GM18511 (cell line): ENCODE measurements at regions not wholly inside any gene's neighbourhood (a gene's known extent, or its start where the extent isn't known, plus 50 kb on each side); places are given as distances from the start of the nearest gene placed in this dataset.

Source experiments
- ATAC-seq: cut with Tn5 transposase; IDR thresholded peaks from one replicate; pipeline ENCODE4 v1.9.1; 2021; ENCODE audit warnings: mild to moderate bottlenecking, moderate library complexity; ENCODE audit not compliant: unreplicated experiment

GRCh38 chr18:39039813-39040212, 1474.2 kb upstream of the CELF4 start:
- no peak for ATAC-seq

- no peak for ATAC-seq
Measured at GRCh38 chr18:39037925-39038324, 1472.3 kb upstream of the CELF4 start.

GRCh38 chr18:39033312-39033711, 1467.7 kb upstream of the CELF4 start:
- ATAC-seq, result no peak

- ATAC-seq, result no peak
Measured at GRCh38 chr18:39031647-39032046, 1466.0 kb upstream of the CELF4 start.

GRCh38 chr18:39030124-39030655, 1464.6 kb upstream of the CELF4 start:
- ATAC-seq, result no peak

- no peak for ATAC-seq
Measured at GRCh38 chr18:39025531-39025930, 1459.9 kb upstream of the CELF4 start.

GRCh38 chr18:39019989-39020388, 1454.4 kb upstream of the CELF4 start:
- no peak for ATAC-seq

GRCh38 chr18:39007031-39007902, 1441.7 kb upstream of the CELF4 start:
- no peak for ATAC-seq

- no peak for ATAC-seq
Measured at GRCh38 chr18:38996056-38996455, 1430.5 kb upstream of the CELF4 start.

- ATAC-seq, result no peak
Measured at GRCh38 chr18:38993342-38993741, 1427.7 kb upstream of the CELF4 start.

GRCh38 chr18:38984968-38985367, 1419.4 kb upstream of the CELF4 start:
- no peak for ATAC-seq

GRCh38 chr18:38982072-38982471, 1416.5 kb upstream of the CELF4 start:
- ATAC-seq, result no peak

GRCh38 chr18:38981389-38981788, 1415.8 kb upstream of the CELF4 start:
- no peak for ATAC-seq

- no peak for ATAC-seq
Measured at GRCh38 chr18:38980420-38980819, 1414.8 kb upstream of the CELF4 start.

- ATAC-seq, result no peak
Measured at GRCh38 chr18:38972571-38972970, 1407.0 kb upstream of the CELF4 start.

GRCh38 chr18:38971881-38972280, 1406.3 kb upstream of the CELF4 start:
- ATAC-seq, result no peak

GRCh38 chr18:38966841-38967240, 1401.2 kb upstream of the CELF4 start:
- no peak for ATAC-seq

GRCh38 chr18:38963943-38964660, 1398.5 kb upstream of the CELF4 start:
- no peak for ATAC-seq

- ATAC-seq, result no peak
Measured at GRCh38 chr18:38961880-38962279, 1396.3 kb upstream of the CELF4 start.

- no peak for ATAC-seq
Measured at GRCh38 chr18:38957736-38958135, 1392.1 kb upstream of the CELF4 start.

- ATAC-seq, result no peak
Measured at GRCh38 chr18:38956068-38956467, 1390.5 kb upstream of the CELF4 start.

- no peak for ATAC-seq
Measured at GRCh38 chr18:38951633-38952032, 1386.0 kb upstream of the CELF4 start.
